IMR-90 (cell line): ENCODE measurements at regions not wholly inside any gene's neighbourhood (a gene's known extent, or its start where the extent isn't known, plus 50 kb on each side); places are given as distances from the start of the nearest gene placed in this dataset.

ENCODE experiments used
- ATAC-seq: fragments of 200-7000 bp; cut with Tn5 transposase; 2 replicates; pipeline ENCODE4 v1.9.1; 2020; ENCODE audit warnings: low read depth, mild to moderate bottlenecking, moderate library complexity
- BruUV-seq: library from RNA; stranded (reverse); fragments of 400-500 nt; replicated peaks from 2 replicates; lab custom pipeline; 2021; lab: Mats Ljungman, UMichigan
- CTCF ChIA-PET: fragments of 300-600 bp; formaldehyde crosslinking; extraction: SDS; loops from one replicate; lab custom pipeline; 2021; ENCODE audit warnings: antibody characterized with exemption; lab: Yijun Ruan, JAX
- POLR2A ChIA-PET: fragments of 300-600 bp; sonication (Branson Sonifier 250); formaldehyde crosslinking; loops from one replicate; lab custom pipeline; 2022; ENCODE audit warnings: antibody characterized with exemption; ENCODE audit not compliant: unreplicated experiment; lab: Charles Lee
- DNase-seq: peaks from one replicate; pipeline ENCODE4 v3.0.0; 2013
- H2AFZ ChIP-seq: replicated peaks from 2 replicates; pipeline ENCODE3; 2013; ENCODE audit warnings: low read length, mild to moderate bottlenecking; ENCODE audit not compliant: poor library complexity
- H2AK5ac ChIP-seq: 2 replicates; pipeline ENCODE4 v1.6.1; 2013; ENCODE audit warnings: low read depth, low read length, inconsistent platforms
- H2AK9ac ChIP-seq: replicated peaks from 2 replicates; pipeline ENCODE3; 2013; ENCODE audit warnings: mild to moderate bottlenecking, low read depth, low read length, moderate library complexity; ENCODE audit not compliant: poor library complexity
- H2BK120ac ChIP-seq: 2 replicates; pipeline ENCODE4 v1.6.1; 2013; ENCODE audit warnings: low read depth, low read length, inconsistent platforms
- H2BK15ac ChIP-seq: 3 replicates; pipeline ENCODE4 v1.6.1; 2013; ENCODE audit warnings: low read depth, low read length, inconsistent platforms
- H2BK20ac ChIP-seq: 2 replicates; pipeline ENCODE4 v1.6.1; 2013; ENCODE audit warnings: low read depth, mild to moderate bottlenecking, inconsistent platforms, low read length, moderate library complexity
- H2BK5ac ChIP-seq: 2 replicates; pipeline ENCODE4 v1.6.1; 2013; ENCODE audit warnings: mild to moderate bottlenecking, low read depth, low read length, inconsistent platforms; ENCODE audit not compliant: poor library complexity, severe bottlenecking
- H3K14ac ChIP-seq: replicated peaks from 2 replicates; pipeline ENCODE4 v1.6.1; 2013; ENCODE audit warnings: low read depth, low read length, inconsistent platforms
- H3K18ac ChIP-seq: 2 replicates; pipeline ENCODE4 v1.6.1; 2013; ENCODE audit warnings: low read depth, low read length, control low read depth
- H3K23ac ChIP-seq: 2 replicates; pipeline ENCODE4 v1.6.1; 2013; ENCODE audit warnings: low read depth, low read length, inconsistent platforms
- H3K27ac ChIP-seq: 2 replicates; pipeline ENCODE4 v1.5.1; 2013; ENCODE audit warnings: mild to moderate bottlenecking, control low read depth, low read length; ENCODE audit not compliant: insufficient read depth
- H3K27me3 ChIP-seq: 2 replicates; pipeline ENCODE4 v1.6.1; 2013; ENCODE audit warnings: low read length; ENCODE audit not compliant: control insufficient read depth, insufficient read depth
- H3K36me3 ChIP-seq: 2 replicates; pipeline ENCODE4 v1.6.1; 2013; ENCODE audit warnings: low read length, mixed read lengths; ENCODE audit not compliant: control insufficient read depth, insufficient read depth
- H3K4ac ChIP-seq: 2 replicates; pipeline ENCODE4 v1.6.1; 2013; ENCODE audit warnings: low read depth, low read length, inconsistent platforms
- H3K4me1 ChIP-seq: 2 replicates; pipeline ENCODE4 v1.6.1; 2013; ENCODE audit warnings: low read length, mixed read lengths; ENCODE audit not compliant: control insufficient read depth, insufficient read depth
- H3K4me2 ChIP-seq: 2 replicates; pipeline ENCODE4 v1.6.1; 2013; ENCODE audit warnings: low read depth, mild to moderate bottlenecking, control low read depth, low read length, moderate library complexity
- H3K4me3 ChIP-seq: 2 replicates; pipeline ENCODE4 v1.5.1; 2013; ENCODE audit warnings: low read depth, mild to moderate bottlenecking, control low read depth, low read length, moderate library complexity; ENCODE audit not compliant: insufficient read depth
- H3K56ac ChIP-seq: 2 replicates; pipeline ENCODE4 v1.6.1; 2013; ENCODE audit warnings: low read length, inconsistent platforms; ENCODE audit not compliant: insufficient read depth; ENCODE audit errors: extremely low read depth
- H3K79me1 ChIP-seq, 2 experiments: 2 replicates each; pipeline ENCODE4 v1.6.1; 2013; ENCODE audit warnings: low read length in 2 of 2, inconsistent platforms in 1 of 2, low read depth in 1 of 2
- H3K9ac ChIP-seq: 2 replicates; pipeline ENCODE4 v1.6.1; 2013; ENCODE audit warnings: low read depth, low read length, control low read depth
- H3K9me1 ChIP-seq: 2 replicates; pipeline ENCODE4 v1.6.1; 2013; ENCODE audit warnings: low read length, inconsistent platforms; ENCODE audit not compliant: insufficient read depth
- H3K9me3 ChIP-seq: 2 replicates; pipeline ENCODE4 v1.6.1; 2013; ENCODE audit warnings: low read length; ENCODE audit not compliant: control insufficient read depth, insufficient read depth
- H4K20me1 ChIP-seq: 2 replicates; pipeline ENCODE4 v1.6.1; 2013; ENCODE audit warnings: low read length, inconsistent platforms; ENCODE audit not compliant: insufficient read depth
- H4K5ac ChIP-seq: 2 replicates; pipeline ENCODE4 v1.6.1; 2013; ENCODE audit warnings: mild to moderate bottlenecking, low read depth, low read length, control low read depth
- H4K8ac ChIP-seq, 2 experiments: 2 replicates each; pipeline ENCODE4 v1.6.1; 2013; ENCODE audit warnings: low read depth in 2 of 2, low read length in 2 of 2, control low read depth in 1 of 2, inconsistent platforms in 1 of 2
- H4K91ac ChIP-seq: 2 replicates; pipeline ENCODE4 v1.6.1; 2013; ENCODE audit warnings: low read depth, low read length, inconsistent platforms; ENCODE audit not compliant: insufficient read depth
- BHLHE40 ChIP-seq: fragments of 150-350 bp; IDR thresholded peaks from 2 replicates; pipeline ENCODE4 v1.6.1; 2016; ENCODE audit warnings: mild to moderate bottlenecking, low read depth, low read length
- CEBPB ChIP-seq: IDR thresholded peaks from 2 replicates; pipeline ENCODE4 v1.6.1; 2012; ENCODE audit warnings: low read depth, low read length, improper control_type of control experiment
- CHD1 ChIP-seq: IDR thresholded peaks from 2 replicates; pipeline ENCODE4 v1.6.1; 2012; ENCODE audit warnings: low read depth, low read length, improper control_type of control experiment
- CTCF ChIP-seq: conservative IDR thresholded peaks from 2 replicates; pipeline ENCODE4 v1.5.1; 2012; ENCODE audit warnings: mild to moderate bottlenecking, low read depth, low read length, improper control_type of control experiment
- ELK1 ChIP-seq: fragments of 150-350 bp; IDR thresholded peaks from 2 replicates; pipeline ENCODE4 v1.6.1; 2016; ENCODE audit warnings: low read depth, mild to moderate bottlenecking, low read length, moderate library complexity, borderline replicate concordance
- FOS ChIP-seq: fragments of 150-350 bp; IDR thresholded peaks from 2 replicates; pipeline ENCODE4 v1.6.1; 2016; ENCODE audit warnings: low read depth, low read length
- MAZ ChIP-seq: IDR thresholded peaks from 2 replicates; pipeline ENCODE4 v1.6.1; 2012; ENCODE audit warnings: low read depth, mild to moderate bottlenecking, low read length, improper control_type of control experiment, moderate library complexity, borderline replicate concordance
- MXI1 ChIP-seq: IDR thresholded peaks from 2 replicates; pipeline ENCODE4 v1.6.1; 2012; ENCODE audit warnings: low read depth, mild to moderate bottlenecking, low read length, moderate library complexity, borderline replicate concordance
- NFE2L2 ChIP-seq: fragments of 150-350 bp; IDR thresholded peaks from 2 replicates; pipeline ENCODE4 v1.6.1; 2016; ENCODE audit warnings: low read depth, mild to moderate bottlenecking, low read length
- POLR2A ChIP-seq: IDR thresholded peaks from 2 replicates; pipeline ENCODE4 v1.6.1; 2012; ENCODE audit warnings: mild to moderate bottlenecking, low read depth, low read length
- RAD21 ChIP-seq: IDR thresholded peaks from 2 replicates; pipeline ENCODE4 v1.6.1; 2012; ENCODE audit warnings: low read length, improper control_type of control experiment
- RCOR1 ChIP-seq: IDR thresholded peaks from 2 replicates; pipeline ENCODE4 v1.6.1; 2012; ENCODE audit warnings: mild to moderate bottlenecking, low read length, improper control_type of control experiment; ENCODE audit not compliant: insufficient replicate concordance
- RFX5 ChIP-seq: IDR thresholded peaks from 2 replicates; pipeline ENCODE4 v1.8.0; 2012; ENCODE audit warnings: low read depth, mild to moderate bottlenecking, low read length, moderate library complexity
- SMC3 ChIP-seq: fragments of 150-350 bp; IDR thresholded peaks from 2 replicates; pipeline ENCODE4 v1.6.1; 2016; ENCODE audit warnings: low read depth, mild to moderate bottlenecking, antibody characterized with exemption, low read length, moderate library complexity
- USF2 ChIP-seq: fragments of 150-350 bp; IDR thresholded peaks from 2 replicates; pipeline ENCODE4 v1.6.1; 2017; ENCODE audit warnings: mild to moderate bottlenecking, antibody characterized with exemption, low read length, low read depth
- WGBS, 2 experiments: methylation state at CpG; one replicate each; pipeline versions ENCODE4 v1.1.5 to v1.1.7; 2013; ENCODE audit warnings: missing lambda C conversion rate in 2 of 2; ENCODE audit not compliant: insufficient read length in 1 of 2; ENCODE audit errors: extremely low coverage in 2 of 2; 5-methylcytosine and 5-hydroxymethylcytosine counted together
- dilution Hi-C: fragments of 300-500 bp; cut with HindIII; formaldehyde crosslinking; loops from one replicate; pipeline ENCODE4 v1.14.3; 2018; ENCODE audit warnings: low sequenced_read_pairs; ENCODE audit not compliant: unreplicated experiment
- in situ Hi-C: fragments of 300-500 bp; cut with MboI; formaldehyde crosslinking; loops from 3 replicates; pipeline ENCODE4 v1.14.3; 2019; ENCODE audit warnings: low sequenced_read_pairs, inconsistent platforms, mixed read lengths
- intact Hi-C: fragments of 100-400 bp; cut with micrococcal nuclease; formaldehyde crosslinking; loops from 2 replicates; pipeline ENCODE4 v1.10.0; 2022

GRCh38 chr12:61985830-61986229 lies 274.4 kb upstream of the USP15 start:
- H2AFZ ChIP-seq: no peak overlapping the region
- no peak overlapping the region for H4K8ac ChIP-seq
- ATAC-seq (no peak), DNase-seq (no peak)
- H4K5ac ChIP-seq: no peak overlapping the region
- H3K9me3 ChIP-seq: no peaks in the 10 kb centered on the region; the same call in 1 of the 2 replicates
- dilution Hi-C loops (no loop called here), intact Hi-C loops (no loop called here), in situ Hi-C loops (no loop called here)
- H3K4me3 ChIP-seq: no peak overlapping the region
- no peak overlapping the region for H3K9ac ChIP-seq
- CTCF ChIA-PET: no interaction called here
- no peak overlapping the region for H2BK15ac ChIP-seq
- BruUV-seq: no TSS peak
- POLR2A ChIA-PET: no interaction called here
- H3K56ac ChIP-seq: no peak overlapping the region
- no peak overlapping the region for H3K18ac ChIP-seq
- TF ChIP-seq SMC3: no peak
- no peak for TF ChIP-seq BHLHE40
- TF ChIP-seq USF2: no peak
- TF ChIP-seq NFE2L2: no peak
- TF ChIP-seq CEBPB: no peak
- no peak for TF ChIP-seq FOS
- no peak for TF ChIP-seq RCOR1
- TF ChIP-seq MAZ: no peak
- TF ChIP-seq CTCF: no peak
- no peak for TF ChIP-seq CHD1
- no peak for TF ChIP-seq MXI1
- no peak for TF ChIP-seq ELK1
- TF ChIP-seq RFX5: no peak
- TF ChIP-seq POLR2A: no peak
- no peak for TF ChIP-seq RAD21
- WGBS, 2 experiments: no CpG with 5 or more reads among the region's 2 CpGs
- no peak overlapping the region for H3K23ac ChIP-seq
- no peak overlapping the region for H3K4me2 ChIP-seq
- H3K36me3 ChIP-seq: no peaks in the 10 kb centered on the region
- H3K9me1 ChIP-seq: no peaks in the 10 kb centered on the region
- H2BK120ac ChIP-seq: no peak overlapping the region
- no peak overlapping the region for H3K27ac ChIP-seq
- no peak overlapping the region for H3K4ac ChIP-seq
- H3K4me1 ChIP-seq: no peaks in the 10 kb centered on the region
- H3K14ac ChIP-seq: no peak overlapping the region
- no peak overlapping the region for H2BK5ac ChIP-seq
- H4K20me1 ChIP-seq: no peaks in the 10 kb centered on the region
- no peak overlapping the region for H2BK20ac ChIP-seq
- H2AK9ac ChIP-seq: no peak overlapping the region
- no peaks in the 10 kb centered on the region for H3K79me1 ChIP-seq
- no peak overlapping the region for H2AK5ac ChIP-seq
- no peak overlapping the region for H4K91ac ChIP-seq
- H3K27me3 ChIP-seq: no peaks in the 10 kb centered on the region
